HG02763 (cell line): ENCODE measurements at regions not wholly inside any gene's neighbourhood (a gene's known extent, or its start where the extent isn't known, plus 50 kb on each side); places are given as distances from the start of the nearest gene placed in this dataset.

Source experiments
- ATAC-seq: cut with Tn5 transposase; IDR thresholded peaks from one replicate; pipeline ENCODE4 v1.9.1; 2021; ENCODE audit warnings: mild to moderate bottlenecking, moderate library complexity; ENCODE audit not compliant: unreplicated experiment

- no peak for ATAC-seq
These were observed 155.6 kb downstream of the BTC start for GRCh38 chr4:74638689-74639088.

- no peak for ATAC-seq
These were observed 154.0 kb downstream of the BTC start for GRCh38 chr4:74640111-74640903.

GRCh38 chr4:74642006-74642405 lies 152.3 kb downstream of the BTC start:
- ATAC-seq, result no peak

GRCh38 chr4:74649193-74649592 lies 145.1 kb downstream of the BTC start:
- ATAC-seq, result no peak

- ATAC-seq, result no peak
These were observed 143.1 kb downstream of the BTC start for GRCh38 chr4:74651198-74651597.

- no peak for ATAC-seq
These were observed 140.7 kb downstream of the BTC start for GRCh38 chr4:74653331-74654229.

- no peak for ATAC-seq
These were observed 140.1 kb downstream of the BTC start for GRCh38 chr4:74654230-74654681.

- no peak for ATAC-seq
These were observed 137.7 kb downstream of the BTC start for GRCh38 chr4:74656596-74656995.

- no peak for ATAC-seq
These were observed 136.2 kb downstream of the BTC start for GRCh38 chr4:74658116-74658515.

- no peak for ATAC-seq
These were observed 134.5 kb downstream of the BTC start for GRCh38 chr4:74659576-74660411.

- ATAC-seq, result no peak
These were observed 133.5 kb downstream of the BTC start for GRCh38 chr4:74660866-74661265.

GRCh38 chr4:74661427-74662201 lies 132.7 kb downstream of the BTC start:
- ATAC-seq, result no peak

- ATAC-seq, result no peak
These were observed 130.7 kb downstream of the BTC start for GRCh38 chr4:74663631-74664030.

GRCh38 chr4:74665346-74665745 lies 129.0 kb downstream of the BTC start:
- no peak for ATAC-seq

- ATAC-seq, result no peak
These were observed 128.4 kb downstream of the BTC start for GRCh38 chr4:74665876-74666275.

- ATAC-seq, result no peak
These were observed 126.9 kb downstream of the BTC start for GRCh38 chr4:74667438-74667837.

GRCh38 chr4:74667944-74668343 lies 126.4 kb downstream of the BTC start:
- no peak for ATAC-seq

GRCh38 chr4:74669702-74670101 lies 124.6 kb downstream of the BTC start:
- ATAC-seq, result no peak

GRCh38 chr4:74670583-74670982 lies 123.7 kb downstream of the BTC start:
- no peak for ATAC-seq

- no peak for ATAC-seq
These were observed 123.1 kb downstream of the BTC start for GRCh38 chr4:74671080-74671698.
